ENCODE measurements at regions not wholly inside any gene's neighbourhood (a gene's known extent, or its start where the extent isn't known, plus 50 kb on each side); places are given as distances from the start of the nearest gene placed in this dataset.

DNA sequence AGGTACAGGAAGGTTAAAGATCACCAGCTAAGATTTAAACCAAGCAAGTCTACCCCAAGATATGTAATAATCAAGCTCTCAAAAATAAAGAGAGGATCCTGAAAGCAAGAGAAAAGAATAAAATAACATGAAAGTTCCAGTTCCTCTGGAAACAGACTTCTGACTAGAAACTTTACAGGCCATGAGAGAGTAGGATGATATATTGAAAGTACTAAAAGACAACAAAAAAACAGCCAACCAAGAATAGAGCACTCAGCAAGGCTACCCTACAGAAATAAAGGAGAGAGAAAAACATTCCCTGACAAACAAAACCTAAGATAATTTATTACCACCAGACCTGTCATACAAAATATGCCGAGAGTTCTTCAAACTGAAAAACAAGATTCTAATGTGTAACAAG is 450.5 kb downstream of the ARAP2 start:
- TF ChIP-seq, protein P1, sequence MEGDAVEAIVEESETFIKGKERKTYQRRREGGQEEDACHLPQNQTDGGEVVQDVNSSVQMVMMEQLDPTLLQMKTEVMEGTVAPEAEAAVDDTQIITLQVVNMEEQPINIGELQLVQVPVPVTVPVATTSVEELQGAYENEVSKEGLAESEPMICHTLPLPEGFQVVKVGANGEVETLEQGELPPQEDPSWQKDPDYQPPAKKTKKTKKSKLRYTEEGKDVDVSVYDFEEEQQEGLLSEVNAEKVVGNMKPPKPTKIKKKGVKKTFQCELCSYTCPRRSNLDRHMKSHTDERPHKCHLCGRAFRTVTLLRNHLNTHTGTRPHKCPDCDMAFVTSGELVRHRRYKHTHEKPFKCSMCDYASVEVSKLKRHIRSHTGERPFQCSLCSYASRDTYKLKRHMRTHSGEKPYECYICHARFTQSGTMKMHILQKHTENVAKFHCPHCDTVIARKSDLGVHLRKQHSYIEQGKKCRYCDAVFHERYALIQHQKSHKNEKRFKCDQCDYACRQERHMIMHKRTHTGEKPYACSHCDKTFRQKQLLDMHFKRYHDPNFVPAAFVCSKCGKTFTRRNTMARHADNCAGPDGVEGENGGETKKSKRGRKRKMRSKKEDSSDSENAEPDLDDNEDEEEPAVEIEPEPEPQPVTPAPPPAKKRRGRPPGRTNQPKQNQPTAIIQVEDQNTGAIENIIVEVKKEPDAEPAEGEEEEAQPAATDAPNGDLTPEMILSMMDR (conservative IDR thresholded peaks at IDR 0.05; ENCODE audit: low read length) = no peak
- no peak overlapping the region for H3K4me3 ChIP-seq (ENCODE audit: low read length)
- no peak for DNase-seq (ENCODE audit: low read depth)

DNA sequence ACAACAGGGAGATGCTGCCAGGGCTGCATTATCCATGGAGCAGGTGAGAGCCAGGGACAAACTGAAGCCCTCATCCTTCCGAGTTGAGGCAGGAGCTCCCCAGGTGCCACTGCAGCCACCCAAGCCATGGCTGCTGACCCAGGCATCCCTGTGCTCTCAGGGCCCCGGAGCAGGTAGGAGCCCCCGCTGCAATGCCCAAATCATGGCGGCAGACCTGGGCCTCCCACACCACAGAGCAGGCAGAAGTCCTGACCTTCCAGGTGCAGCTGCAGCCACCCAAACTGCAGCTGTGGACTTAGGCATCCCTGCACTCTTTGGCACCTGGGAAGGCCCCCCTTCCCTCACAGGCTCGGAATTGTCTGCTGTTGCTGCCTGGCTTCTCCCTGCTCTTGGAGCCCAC is 443.6 kb downstream of the ARAP2 start:
- TF ChIP-seq, protein P1 (conservative IDR thresholded peaks at IDR 0.05; ENCODE audit: low read length) = no peak
- no peak for DNase-seq (ENCODE audit: low read depth)
- H3K4me3 ChIP-seq (ENCODE audit: low read length) = no peak overlapping the region

DNA sequence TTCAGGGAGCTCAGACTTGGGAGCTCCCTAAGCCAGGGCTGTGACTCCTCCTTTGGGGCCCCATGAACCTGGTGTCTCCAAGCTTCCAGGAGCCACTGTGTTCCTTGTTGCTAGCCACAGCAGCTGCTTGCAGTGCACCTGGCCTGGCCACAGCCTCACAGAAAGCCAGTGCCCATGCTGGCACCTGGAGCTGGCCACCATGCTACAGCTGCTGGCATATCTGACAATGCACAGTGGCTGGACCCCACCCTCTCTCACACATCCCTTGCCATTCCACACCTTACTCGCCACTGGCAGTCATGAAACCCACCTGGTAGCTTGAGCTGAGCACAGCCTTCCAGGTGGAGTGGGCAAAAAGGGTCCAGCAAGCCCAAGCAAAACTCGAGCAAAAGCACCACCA is 441.7 kb downstream of the ARAP2 start:
- TF ChIP-seq, protein P1 (conservative IDR thresholded peaks at IDR 0.05; ENCODE audit: low read length) = no peak
- H3K4me3 ChIP-seq (ENCODE audit: low read length) = no peak overlapping the region
- no peak for DNase-seq (ENCODE audit: low read depth)

DNA sequence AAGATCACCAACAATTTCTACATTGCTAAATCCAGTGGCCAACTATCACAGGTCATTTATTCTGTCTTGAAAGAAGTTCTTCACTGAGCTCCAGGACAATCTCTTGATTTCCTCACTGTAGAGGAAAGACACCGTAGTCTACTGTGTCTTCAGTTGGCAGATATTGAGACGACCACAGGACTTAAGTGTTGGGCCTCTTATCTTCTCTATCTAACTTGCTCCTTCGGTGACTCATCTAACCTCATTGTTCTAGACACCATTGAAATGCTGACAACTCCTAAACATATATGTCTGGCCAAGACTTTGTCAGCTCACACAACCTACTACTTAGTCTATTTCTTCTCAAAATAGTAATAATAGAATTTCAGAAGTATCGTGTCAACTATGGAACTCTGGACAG is 425.8 kb downstream of the ARAP2 start:
- no peak for DNase-seq (ENCODE audit: low read depth)
- no peak overlapping the region for H3K4me3 ChIP-seq (ENCODE audit: low read length)
- TF ChIP-seq, protein P1 (conservative IDR thresholded peaks at IDR 0.05; ENCODE audit: low read length) = no peak

DNA sequence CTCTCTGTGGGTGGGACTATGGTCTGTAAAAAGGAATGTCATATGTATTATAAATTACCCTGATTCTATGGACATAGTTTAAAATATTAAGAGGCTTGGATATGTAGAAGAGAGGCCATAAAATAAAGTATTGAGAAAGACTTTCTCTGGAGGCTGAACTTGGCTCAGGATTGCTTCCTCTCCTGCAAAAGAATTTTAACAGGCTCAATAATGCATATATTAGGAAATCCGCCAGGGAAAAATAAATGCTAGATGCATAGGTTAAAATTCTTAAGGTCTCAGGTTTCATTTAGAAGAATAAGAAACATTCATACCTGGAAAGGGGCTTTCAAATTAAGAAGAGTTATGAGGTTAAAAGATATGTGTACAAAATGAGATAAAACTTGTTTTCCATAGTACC is 424.3 kb downstream of the ARAP2 start:
- H3K4me3 ChIP-seq (ENCODE audit: low read length) = no peak overlapping the region
- DNase-seq (ENCODE audit: low read depth) = no peak
- TF ChIP-seq, protein P1 (conservative IDR thresholded peaks at IDR 0.05; ENCODE audit: low read length) = no peak

DNA sequence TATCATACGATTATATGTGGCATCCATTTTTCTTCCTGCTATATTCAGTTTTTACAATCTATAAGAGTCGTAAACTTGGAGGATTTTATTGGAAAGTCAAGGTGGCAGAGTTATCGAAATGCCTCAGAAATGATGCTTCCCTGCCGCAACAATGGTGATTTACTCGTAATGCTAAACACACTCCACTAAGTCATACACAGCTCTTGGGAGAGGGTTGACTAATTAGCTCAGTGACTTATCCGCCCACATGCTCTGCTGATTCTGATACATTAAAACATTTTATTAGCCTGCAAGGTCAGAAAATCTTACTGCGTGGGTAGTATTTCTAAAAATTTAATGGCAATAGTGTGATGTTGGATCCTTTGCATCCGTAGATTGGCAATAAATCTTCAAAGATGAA is 420.1 kb downstream of the ARAP2 start:
- no peak overlapping the region for H3K4me3 ChIP-seq (ENCODE audit: low read length)
- TF ChIP-seq, protein P1 (conservative IDR thresholded peaks at IDR 0.05; ENCODE audit: low read length) = no peak
- no peak for DNase-seq (ENCODE audit: low read depth)

DNA sequence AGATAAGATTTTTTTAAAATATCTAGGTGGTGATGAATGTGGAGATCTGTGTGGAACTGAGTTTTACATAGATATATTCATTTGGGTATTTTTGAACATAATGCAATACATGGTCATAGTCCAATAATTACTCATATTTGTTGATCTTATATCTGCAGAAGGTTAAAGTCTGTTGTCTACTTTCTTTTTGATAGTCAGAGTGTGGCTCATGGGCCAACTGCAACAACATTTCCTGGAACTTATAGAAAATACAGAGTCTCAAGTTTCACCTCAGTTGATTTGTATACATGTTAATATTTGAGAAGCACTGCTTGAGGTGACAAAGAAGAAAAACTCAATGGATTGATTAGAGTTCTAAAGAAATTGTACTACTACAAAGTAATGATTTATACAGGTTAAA is 408.4 kb downstream of the ARAP2 start:
- no peak for DNase-seq (ENCODE audit: low read depth)
- no peak overlapping the region for H3K4me3 ChIP-seq (ENCODE audit: low read length)
- TF ChIP-seq, protein P1 (conservative IDR thresholded peaks at IDR 0.05; ENCODE audit: low read length) = no peak
